Neural cell (in vitro differentiated cells): ENCODE measurements at regions not wholly inside any gene's neighbourhood (a gene's known extent, or its start where the extent isn't known, plus 50 kb on each side); places are given as distances from the start of the nearest gene placed in this dataset.

Experiments
- H2AFZ ChIP-seq: fragments of 200-600, 300-800 bp; sonication (generic), shearing (Covaris generic); 2 replicates; pipeline ENCODE4 v1.6.0; 2014; ENCODE audit warnings: low read depth, mild to moderate bottlenecking, antibody characterized with exemption, low read length, moderate library complexity
- H3F3A ChIP-seq: fragments of 200-600 bp; shearing (Covaris generic); 2 replicates; pipeline ENCODE4 v1.6.1; 2016; ENCODE audit warnings: mild to moderate bottlenecking, moderate library complexity, mixed read lengths, antibody characterized with exemption, low read length; ENCODE audit not compliant: insufficient read depth, poor library complexity, severe bottlenecking
- H3K27ac ChIP-seq: fragments of 200-600, 300-800 bp; sonication (generic), shearing (Covaris generic); 2 replicates; pipeline ENCODE4 v1.5.1; 2014; ENCODE audit warnings: mild to moderate bottlenecking, low read length, moderate library complexity
- H3K27me3 ChIP-seq: fragments of 300-800, 200-600 bp; sonication (generic), shearing (Covaris generic); 2 replicates; pipeline ENCODE4 v1.6.0; 2014; ENCODE audit warnings: mild to moderate bottlenecking, low read depth, low read length, moderate library complexity; ENCODE audit not compliant: insufficient read depth
- H3K36me3 ChIP-seq: fragments of 300-800, 200-600 bp; sonication (generic), shearing (Covaris generic); 2 replicates; pipeline ENCODE4 v1.5.1; 2014; ENCODE audit warnings: mild to moderate bottlenecking, antibody characterized with exemption, low read length, moderate library complexity; ENCODE audit not compliant: insufficient read depth
- H3K4me2 ChIP-seq: fragments of 300-800, 200-600 bp; sonication (generic), shearing (Covaris generic); 2 replicates; pipeline ENCODE4 v1.6.0; 2014; ENCODE audit warnings: mild to moderate bottlenecking, low read length
- H3K4me3 ChIP-seq: fragments of 300-800, 200-600 bp; sonication (generic), shearing (Covaris generic); 2 replicates; pipeline ENCODE4 v1.5.1; 2014; ENCODE audit warnings: mild to moderate bottlenecking, low read length, moderate library complexity
- H3K79me2 ChIP-seq: fragments of 200-600 bp; shearing (Covaris generic); replicated peaks from 2 replicates; pipeline ENCODE4 v1.6.0; 2014; ENCODE audit warnings: mild to moderate bottlenecking, low read length, moderate library complexity; ENCODE audit not compliant: insufficient read depth
- H3K9ac ChIP-seq: fragments of 300-800, 200-600 bp; sonication (generic), shearing (Covaris generic); 2 replicates; pipeline ENCODE4 v1.6.1; 2016; ENCODE audit warnings: mild to moderate bottlenecking, low read length, mixed read lengths
- H3K9me2 ChIP-seq: fragments of 200-600 bp; shearing (Covaris generic); 2 replicates; pipeline ENCODE4 v1.6.1; 2016; ENCODE audit warnings: mild to moderate bottlenecking, low read length, mixed read lengths; ENCODE audit not compliant: insufficient read depth
- H3K9me3 ChIP-seq: fragments of 200-600, 300-800 bp; sonication (generic), shearing (Covaris generic); 2 replicates; pipeline ENCODE4 v1.6.1; 2016; ENCODE audit warnings: mild to moderate bottlenecking, mixed run types, low read length, moderate library complexity, mixed read lengths
- H4K20me1 ChIP-seq: fragments of 200-600 bp; shearing (Covaris generic); 2 replicates; pipeline ENCODE4 v1.6.1; 2016; ENCODE audit warnings: mild to moderate bottlenecking, mixed run types; ENCODE audit not compliant: insufficient read depth
- CTCF ChIP-seq: fragments of 450-650 bp; IDR thresholded peaks from 2 replicates; pipeline ENCODE4 v1.5.1; 2014; ENCODE audit warnings: antibody characterized with exemption, mild to moderate bottlenecking, moderate library complexity; ENCODE audit not compliant: poor library complexity, severe bottlenecking
- EP300 ChIP-seq: fragments of 450-650 bp; conservative IDR thresholded peaks from 2 replicates; pipeline ENCODE4 v1.6.1; 2014; ENCODE audit warnings: antibody characterized with exemption, mild to moderate bottlenecking, moderate library complexity; ENCODE audit not compliant: poor library complexity, severe bottlenecking
- EZH2 ChIP-seq: fragments of 200-600, 300-800 bp; shearing (Covaris generic), sonication (generic); IDR thresholded peaks from 2 replicates; pipeline ENCODE4 v1.6.1; 2014; ENCODE audit warnings: antibody characterized with exemption, low read length, borderline replicate concordance, mild to moderate bottlenecking; ENCODE audit not compliant: insufficient read depth, poor library complexity, severe bottlenecking
- MXI1 ChIP-seq: fragments of 450-650 bp; conservative IDR thresholded peaks from 2 replicates; pipeline ENCODE4 v1.6.1; 2014; ENCODE audit warnings: antibody characterized with exemption, mild to moderate bottlenecking; ENCODE audit not compliant: poor library complexity, severe bottlenecking
- POLR2AphosphoS5 ChIP-seq: IDR thresholded peaks from 2 replicates; pipeline ENCODE4 v1.6.1; 2012
- RAD21 ChIP-seq: fragments of 450-650 bp; conservative IDR thresholded peaks from 2 replicates; pipeline ENCODE4 v1.6.1; 2014; ENCODE audit warnings: antibody characterized with exemption, mild to moderate bottlenecking, moderate library complexity
- REST ChIP-seq: IDR thresholded peaks from 2 replicates; pipeline ENCODE4 v1.6.1; 2012; ENCODE audit warnings: borderline replicate concordance
- SMC3 ChIP-seq: fragments of 450-650 bp; conservative IDR thresholded peaks from 2 replicates; pipeline ENCODE4 v1.6.1; 2014; ENCODE audit warnings: antibody characterized with exemption, mild to moderate bottlenecking, moderate library complexity; ENCODE audit not compliant: poor library complexity
- TAF1 ChIP-seq: IDR thresholded peaks from 2 replicates; pipeline ENCODE4 v1.6.1; 2012; ENCODE audit warnings: low read depth

- H3K9me3 ChIP-seq, result no peaks in the 10 kb centered on the region
- H4K20me1 ChIP-seq, result no peaks in the 10 kb centered on the region
- H3F3A ChIP-seq, result no peaks in the 10 kb centered on the region
- no peak overlapping the region for H3K4me2 ChIP-seq
- no peak overlapping the region for H3K9ac ChIP-seq
- TF ChIP-seq REST (no peak), EZH2 (no peak), MXI1 (no peak), TAF1 (no peak), RAD21 (no peak), SMC3 (no peak), EP300 (no peak)
- H3K79me2 ChIP-seq, result no peaks in the 10 kb centered on the region
- H3K27me3 ChIP-seq, result no peaks in the 10 kb centered on the region
- H3K9me2 ChIP-seq, result no peaks in the 10 kb centered on the region
- H3K36me3 ChIP-seq, result no peaks in the 10 kb centered on the region
- H2AFZ ChIP-seq, result no peak overlapping the region
- no peak overlapping the region for H3K27ac ChIP-seq
- no peak overlapping the region for H3K4me3 ChIP-seq
These were observed 101.6 kb upstream of the APC start for GRCh38 chr5:112635771-112636731.

GRCh38 chr5:112636751-112637150 is 100.9 kb upstream of the APC start:
- Histone ChIP-seq H4K20me1 (no peaks in the 10 kb centered on the region), H3K9me3 (no peaks in the 10 kb centered on the region), H3K27ac (no peak overlapping the region), H3K4me2 (no peak overlapping the region), H3K36me3 (no peaks in the 10 kb centered on the region), H3K27me3 (no peaks in the 10 kb centered on the region), H3K9ac (no peak overlapping the region), H3F3A (no peaks in the 10 kb centered on the region), H3K79me2 (no peaks in the 10 kb centered on the region), H3K4me3 (no peak overlapping the region), H2AFZ (no peak overlapping the region), H3K9me2 (no peaks in the 10 kb centered on the region)
- TF ChIP-seq MXI1 (no peak), POLR2AphosphoS5 (no peak), TAF1 (no peak), RAD21 (no peak), SMC3 (no peak), REST (no peak), EZH2 (no peak), EP300 (no peak), CTCF (no peak)
